NCI-H460 (cell line): ENCODE measurements at regions not wholly inside any gene's neighbourhood (a gene's known extent, or its start where the extent isn't known, plus 50 kb on each side); places are given as distances from the start of the nearest gene placed in this dataset.
"Not testable (repeated sequence)": the region's sequence is repeated elsewhere in the genome, so short reads cannot be mapped to it uniquely, and the experiment has no call there.

Experiments used
- DNase-seq: peaks from one replicate; pipeline ENCODE4 v3.0.0-alpha.2; 2016; ENCODE audit warnings: low read depth; ENCODE audit errors: extremely low read depth

GRCh38 chr4:8683462-8683861, 90.9 kb downstream of the CPZ start:
- DNase-seq = no peak

DNA sequence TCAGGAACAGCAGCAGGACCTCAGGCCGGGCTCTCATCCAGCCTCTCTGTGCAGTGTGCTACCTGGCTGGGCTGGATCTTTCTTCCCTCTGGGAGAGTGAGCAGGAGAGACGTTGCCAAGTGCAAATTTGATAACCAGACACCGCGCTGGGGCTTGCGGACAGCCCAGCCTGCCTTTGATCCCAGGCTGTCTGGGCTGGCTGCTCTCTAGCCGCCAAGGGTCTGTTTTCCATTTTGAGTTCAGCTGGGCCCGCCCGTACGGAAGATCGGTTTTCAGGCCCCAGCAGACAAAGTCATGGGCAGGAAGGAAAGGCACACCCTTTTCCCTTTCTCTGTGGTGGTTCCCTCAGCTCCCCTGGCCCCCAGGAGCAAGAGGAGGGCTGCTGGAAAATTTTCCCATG, 90.2 kb downstream of the CPZ start:
- no peak for DNase-seq

- DNase-seq = no peak
Observed at GRCh38 chr4:8682296-8682695, 89.7 kb downstream of the CPZ start.

DNA sequence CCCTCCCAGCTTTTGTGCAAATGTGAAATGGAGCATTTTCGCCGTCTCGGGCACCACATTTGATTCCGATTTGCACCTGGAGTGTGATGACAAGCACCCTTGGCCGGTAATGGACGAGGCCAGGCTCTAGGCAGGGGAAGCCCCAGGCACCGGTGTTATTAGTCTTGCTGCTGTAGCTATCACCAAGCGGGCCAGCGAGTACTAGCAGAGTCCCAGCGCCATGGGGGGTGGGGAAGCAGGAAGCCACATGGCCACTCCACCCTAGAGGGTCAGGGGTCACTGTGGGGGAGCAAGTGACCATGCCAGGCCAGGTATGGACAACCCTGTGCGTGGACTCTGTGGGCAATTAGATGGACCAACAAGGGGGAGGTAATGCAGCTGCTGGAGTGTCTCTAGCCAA, 88.8 kb downstream of the CPZ start:
- no peak for DNase-seq

- no peak for DNase-seq
Observed at GRCh38 chr4:8679032-8679431, 86.5 kb downstream of the CPZ start.

DNA sequence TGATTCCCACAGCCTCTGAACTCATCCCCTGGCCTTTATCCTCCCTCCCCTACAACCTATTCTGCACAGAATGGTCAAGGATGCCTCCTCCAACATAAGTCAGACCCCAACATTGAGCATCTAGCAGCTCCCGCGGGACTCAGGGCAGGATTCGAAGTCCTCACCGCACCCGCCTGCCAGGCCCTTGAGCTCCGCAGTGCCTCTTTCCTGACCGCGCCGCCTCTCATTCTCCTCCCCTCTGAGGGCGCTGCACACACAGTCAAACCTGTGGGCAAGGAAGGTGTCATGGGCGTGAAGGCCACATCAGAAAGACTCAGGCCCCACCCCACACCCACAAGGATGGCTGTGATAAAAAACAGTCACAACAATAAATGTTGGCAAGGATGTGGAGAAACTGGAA, 84.1 kb downstream of the CPZ start:
- no peak for DNase-seq

GRCh38 chr4:8675906-8676305, 83.3 kb downstream of the CPZ start:
- no peak for DNase-seq

DNA sequence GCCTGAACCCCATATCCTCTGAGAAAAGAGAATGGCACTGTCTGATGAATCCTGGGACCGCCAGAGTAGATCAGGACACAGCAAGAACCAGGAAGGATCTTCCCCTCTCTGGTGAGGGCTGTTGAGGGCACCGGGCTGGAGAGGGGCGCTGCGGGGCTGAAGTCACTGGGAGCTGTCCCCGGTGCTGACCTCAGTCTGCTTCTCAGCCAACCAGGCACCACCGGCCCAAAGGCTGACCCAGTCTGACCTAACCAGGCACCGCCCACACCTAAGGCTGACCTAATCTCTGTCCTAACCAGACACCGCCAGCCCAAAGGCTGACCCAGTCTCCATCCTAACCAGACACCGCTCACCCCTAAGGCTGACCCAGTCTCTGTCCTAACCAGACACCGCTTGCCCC, 82.8 kb downstream of the CPZ start:
- no peak for DNase-seq

- no peak for DNase-seq
Observed at GRCh38 chr4:8674311-8674885, 81.8 kb downstream of the CPZ start.

DNA sequence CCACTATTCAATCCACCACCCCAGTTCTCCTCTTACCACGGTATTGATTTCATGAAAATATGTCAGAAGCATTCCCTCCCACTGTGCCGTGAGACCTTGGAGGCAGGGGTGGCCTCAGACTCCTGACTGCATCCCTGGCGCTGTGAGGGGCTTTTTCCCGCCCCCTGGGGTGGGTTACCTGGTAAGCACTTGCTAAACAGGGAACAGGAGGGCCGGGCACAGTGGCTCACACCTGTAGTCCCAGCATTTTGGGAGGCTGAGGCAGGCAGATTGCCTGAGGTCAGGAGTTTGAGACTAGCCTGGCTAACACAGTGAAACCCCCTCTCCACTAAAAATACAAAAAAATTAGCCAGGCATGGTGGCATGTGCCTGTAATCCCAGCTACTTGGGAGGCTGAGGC, 80.5 kb downstream of the CPZ start:
- not testable (repeated sequence) for DNase-seq

DNA sequence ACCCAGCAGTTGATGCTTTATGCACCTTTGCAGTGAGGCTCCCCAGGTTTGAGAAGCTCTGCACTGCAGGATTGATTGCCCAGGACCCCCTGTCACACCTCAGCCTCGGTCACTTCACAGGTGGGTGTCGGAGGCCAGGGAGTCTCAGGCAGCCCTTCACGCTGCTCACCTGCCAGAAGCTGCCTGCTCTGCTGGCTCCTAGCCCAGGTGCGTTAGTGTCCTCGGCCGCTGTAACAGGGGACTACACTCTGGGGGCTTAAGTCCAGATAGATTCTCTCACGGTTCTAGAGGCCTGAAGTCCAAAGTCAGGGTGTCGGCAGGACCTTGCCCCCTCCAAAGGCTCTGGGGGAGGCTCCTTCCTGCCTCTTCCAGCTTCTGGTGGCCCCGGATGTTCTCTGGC, 79.9 kb downstream of the CPZ start:
- DNase-seq = no peak

DNA sequence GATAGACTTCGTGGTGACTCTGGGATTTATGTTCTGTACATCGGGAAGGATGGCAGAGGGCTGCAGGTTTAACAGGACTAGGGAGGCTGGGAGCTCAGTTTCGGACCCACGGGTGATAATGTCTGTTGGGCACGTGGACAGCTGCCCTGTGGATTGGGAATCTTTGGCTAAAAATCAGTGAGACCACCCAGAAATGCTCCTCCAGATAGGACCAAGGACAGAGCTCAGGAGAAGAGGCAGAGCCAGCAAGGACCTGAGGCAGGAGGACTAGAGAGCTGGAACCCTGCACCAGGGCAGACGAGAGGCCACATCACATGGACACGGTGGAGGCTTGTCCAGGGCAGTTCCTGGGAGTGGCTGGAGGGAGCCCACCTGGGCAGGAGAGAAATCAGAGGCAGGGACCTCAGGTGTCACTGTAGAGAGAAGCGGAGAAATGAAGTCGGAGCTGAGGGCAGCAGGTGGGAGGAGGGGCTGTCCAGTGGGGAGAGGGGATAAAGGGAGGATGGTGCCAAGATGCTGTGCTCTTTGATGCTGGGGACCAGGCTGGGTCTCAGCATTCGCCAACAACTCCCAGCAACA, 79.2 kb downstream of the CPZ start:
- no peak for DNase-seq
